Aorta (tissue), 5 donors: ENCODE measurements at regions not wholly inside any gene's neighbourhood (a gene's known extent, or its start where the extent isn't known, plus 50 kb on each side); places are given as distances from the start of the nearest gene placed in this dataset.
A peak's percentile ranks its signal among the peaks of the same experiment; 100 is the strongest.

ENCODE experiments used
- ATAC-seq: fragments of 200-7000 bp; cut with Tn5 transposase; one replicate; pipeline ENCODE4 v1.9.1; 2022; ENCODE audit warnings: moderate library complexity; ENCODE audit not compliant: low FRiP score
- DNase-seq, 2 donors: peaks; one replicate each; pipeline ENCODE4 v3.0.0-alpha.2; 2020
- H3K27ac ChIP-seq, 2 donors: one replicate each; pipeline ENCODE4 v1.5.1; 2013; ENCODE audit warnings: low read length in 2 of 2, mild to moderate bottlenecking in 2 of 2, moderate library complexity in 2 of 2, control low read depth in 1 of 2, inconsistent platforms in 1 of 2, low read depth in 1 of 2
- H3K27me3 ChIP-seq, 2 donors: one replicate each; pipeline ENCODE4 v1.6.1; 2013; ENCODE audit warnings: control low read depth in 1 of 2, low read length in 1 of 2, mild to moderate bottlenecking in 1 of 2, moderate library complexity in 1 of 2; ENCODE audit not compliant: insufficient read depth in 2 of 2, control insufficient read depth in 1 of 2
- H3K36me3 ChIP-seq, 2 donors: one replicate each; pipeline ENCODE4 v1.6.1; 2013; ENCODE audit warnings: control low read depth in 1 of 2, low read length in 1 of 2, mild to moderate bottlenecking in 1 of 2; ENCODE audit not compliant: insufficient read depth in 2 of 2, control insufficient read depth in 1 of 2
- H3K4me1 ChIP-seq, 2 donors: one replicate each; pipeline ENCODE4 v1.6.1; 2013; ENCODE audit warnings: low read length in 2 of 2, control low read depth in 1 of 2, mild to moderate bottlenecking in 1 of 2, moderate library complexity in 1 of 2; ENCODE audit not compliant: insufficient read depth in 2 of 2, control insufficient read depth in 1 of 2
- H3K4me3 ChIP-seq, 2 donors: one replicate each; pipeline ENCODE4 v1.5.1; 2013; ENCODE audit warnings: low read length in 2 of 2, control low read depth in 1 of 2, mild to moderate bottlenecking in 1 of 2
- H3K9me3 ChIP-seq: one replicate; pipeline ENCODE4 v1.6.1; 2013; ENCODE audit warnings: mild to moderate bottlenecking, low read length; ENCODE audit not compliant: control insufficient read depth
- WGBS, 2 donors: extraction: QIAGEN DNeasy Blood & Tissue Kit; methylation state at CpG; one replicate each; pipeline ENCODE4 v1.1.7; 2013; 5-methylcytosine and 5-hydroxymethylcytosine counted together
- intact Hi-C, 2 donors: fragments of 100-400 bp; cut with DNase I; formaldehyde crosslinking; loops; one replicate each; pipeline versions ENCODE4 v1.14.2 to v1.15.0; 2022
- donor health status: healthy with polysubstance abuse.
- donor health status: Bipolar disorder and iron deficiency.
- donor health status: DM: no; HTN: no; CAD: no.
- donor health status: DM: no; HTN: no; CAD: no.
- donor health status: DM: yes; HTN: yes; CAD: no.

DNA sequence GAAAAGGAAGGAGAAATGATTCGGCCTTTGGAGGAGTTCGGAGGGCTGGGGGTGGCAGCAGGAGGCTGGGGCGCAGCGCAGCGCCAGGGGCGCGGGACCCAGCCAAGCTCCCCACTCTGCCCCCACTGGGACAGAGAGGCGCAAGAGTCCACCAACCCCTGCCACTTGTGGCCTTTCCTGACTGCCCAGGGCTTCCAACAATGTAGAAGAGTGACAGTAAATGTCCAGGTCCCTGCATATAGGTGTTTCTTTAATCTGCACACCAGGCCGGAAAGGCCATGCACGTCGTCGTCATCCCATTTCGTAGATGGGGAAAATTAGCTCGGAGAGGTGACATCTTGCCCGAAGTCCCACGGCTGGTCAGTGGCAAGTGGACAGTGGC is 96.6 kb downstream of the INHBB start:
- H3K4me1 ChIP-seq, result no peaks in the 10 kb centered on the region
- peak overlapping the region in 1 of 2 donors; percentile 17 for H3K4me3 ChIP-seq
- ATAC-seq, result no peak
- no peaks in the 10 kb centered on the region for H3K36me3 ChIP-seq
- no peaks in the 10 kb centered on the region for H3K27me3 ChIP-seq
- DNase-seq, result no peak
- intact Hi-C loops, result loop anchor here in 1 of 2 donors (10.0 kb wide), 1 partner anchor 98 kb away; the partner anchor contains the start of gene INHBB
- no peaks in the 10 kb centered on the region for H3K9me3 ChIP-seq
- H3K27ac ChIP-seq, result no peak overlapping the region
- WGBS, 2 donors, result 2% methylated on average over 16 of the region's 16 CpGs

DNA sequence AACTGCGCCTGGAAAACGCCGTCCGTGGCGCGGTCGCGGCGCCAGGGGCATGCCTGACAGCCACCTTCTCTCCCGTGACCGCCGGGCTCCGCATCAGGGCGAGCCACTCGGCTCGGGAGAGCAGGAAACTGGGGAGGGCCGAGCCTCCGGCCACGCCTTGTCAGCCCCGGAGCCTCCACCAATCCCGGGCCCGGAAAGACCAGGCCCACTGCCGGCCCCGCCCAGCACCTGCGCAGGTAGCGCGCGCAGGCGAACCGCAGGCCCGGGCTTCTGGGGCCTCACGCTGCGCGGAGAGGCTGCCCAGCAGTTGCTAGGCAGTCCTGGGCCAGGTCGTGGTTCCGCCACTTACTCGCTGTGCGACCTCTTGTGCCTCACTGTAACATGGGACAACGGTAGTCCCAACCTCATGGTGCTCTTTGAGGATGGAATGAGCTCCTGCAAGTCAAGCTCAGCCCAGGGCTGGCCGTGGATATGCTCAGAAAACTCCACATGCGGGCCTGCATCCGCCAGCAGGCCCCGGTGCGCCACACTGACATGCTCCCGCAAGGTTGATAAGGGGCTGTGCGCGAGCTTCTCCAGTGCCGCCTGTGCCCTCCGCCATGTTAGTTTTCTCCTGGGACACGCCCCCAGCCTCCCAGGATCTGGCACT is 97.1 kb downstream of the INHBB start:
- ATAC-seq (peak; percentile 50), DNase-seq (peak in 1 of 2 donors; percentile 77)
- WGBS, 2 donors, result 15 to 18% methylated on average over 46 to 50 of the region's 50 CpGs
- no peak overlapping the region for H3K4me3 ChIP-seq
- no peaks in the 10 kb centered on the region for H3K27me3 ChIP-seq
- no peaks in the 10 kb centered on the region for H3K4me1 ChIP-seq
- no peaks in the 10 kb centered on the region for H3K36me3 ChIP-seq
- intact Hi-C loops, result loop anchor here in 1 of 2 donors (10.0 kb wide), 1 partner anchor 98 kb away; the partner anchor contains the start of gene INHBB
- H3K9me3 ChIP-seq, result no peaks in the 10 kb centered on the region
- no peak overlapping the region for H3K27ac ChIP-seq

DNA sequence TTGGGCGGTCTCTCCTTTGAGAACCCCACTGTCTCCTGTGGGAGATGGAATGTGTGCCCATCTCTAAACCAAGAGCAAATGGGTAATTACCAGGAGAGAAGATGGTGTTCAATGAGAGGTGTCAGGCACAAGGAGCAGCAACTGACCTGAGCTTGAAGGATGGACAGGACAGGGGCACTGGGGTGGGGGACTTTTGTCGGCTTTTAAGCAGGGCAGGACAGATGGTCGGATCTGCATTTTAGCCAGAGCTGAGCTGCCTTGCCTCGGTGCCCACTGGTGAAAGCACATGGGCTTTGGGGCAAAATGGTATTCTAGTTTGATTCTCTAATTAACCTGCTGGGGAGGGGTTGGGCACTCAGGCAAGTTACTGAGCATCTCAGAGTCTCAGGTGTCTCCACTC is 98.0 kb downstream of the INHBB start:
- WGBS, 2 donors, result 75 to 84% methylated on average over 4 of the region's 4 CpGs
- intact Hi-C loops, result loop anchor here in 1 of 2 donors (10.0 kb wide), 1 partner anchor 99 kb away; the partner anchor contains the start of gene INHBB
- no peak for DNase-seq
- Histone ChIP-seq H3K27me3 (no peaks in the 10 kb centered on the region), H3K9me3 (no peaks in the 10 kb centered on the region), H3K36me3 (no peaks in the 10 kb centered on the region), H3K4me1 (no peaks in the 10 kb centered on the region), H3K27ac (no peak overlapping the region), H3K4me3 (no peak overlapping the region)
- ATAC-seq, result no peak

DNA sequence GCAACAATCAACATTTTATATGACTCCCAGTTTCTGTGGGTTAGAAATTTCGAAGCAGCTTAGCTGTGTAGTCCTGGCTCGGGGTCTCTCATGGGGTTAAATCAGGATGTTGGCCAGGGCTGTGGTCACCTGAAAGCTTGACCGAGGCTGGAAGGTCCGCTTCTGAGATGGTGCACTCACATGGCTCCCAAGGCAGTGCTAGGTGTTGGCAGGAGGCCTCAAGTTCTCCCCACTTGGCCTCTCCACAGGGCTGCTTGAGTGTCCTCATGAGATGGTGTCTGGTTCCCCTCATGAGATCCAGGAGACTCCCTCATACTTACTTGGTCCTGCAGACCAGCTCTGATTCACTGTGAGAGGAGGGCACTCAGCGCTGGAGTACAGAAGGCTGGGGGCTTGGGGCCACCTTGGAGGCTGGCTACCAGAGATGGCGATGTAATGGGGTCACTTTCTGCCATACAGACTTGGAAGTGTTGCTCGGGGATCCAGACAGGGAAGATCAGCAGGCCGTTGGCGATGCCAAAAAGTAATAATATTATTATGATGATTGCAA is 98.8 kb downstream of the INHBB start:
- Histone ChIP-seq H3K27me3 (no peaks in the 10 kb centered on the region), H3K4me1 (no peaks in the 10 kb centered on the region), H3K4me3 (no peak overlapping the region), H3K36me3 (no peaks in the 10 kb centered on the region), H3K27ac (no peak overlapping the region), H3K9me3 (no peaks in the 10 kb centered on the region)
- ATAC-seq (no peak), DNase-seq (no peak)
- intact Hi-C loops, result loop anchor here in 1 of 2 donors (10.0 kb wide), 1 partner anchor 100 kb away; the partner anchor contains the start of gene INHBB
- WGBS, 2 donors, result 96 to 97% methylated on average over 9 of the region's 9 CpGs

DNA sequence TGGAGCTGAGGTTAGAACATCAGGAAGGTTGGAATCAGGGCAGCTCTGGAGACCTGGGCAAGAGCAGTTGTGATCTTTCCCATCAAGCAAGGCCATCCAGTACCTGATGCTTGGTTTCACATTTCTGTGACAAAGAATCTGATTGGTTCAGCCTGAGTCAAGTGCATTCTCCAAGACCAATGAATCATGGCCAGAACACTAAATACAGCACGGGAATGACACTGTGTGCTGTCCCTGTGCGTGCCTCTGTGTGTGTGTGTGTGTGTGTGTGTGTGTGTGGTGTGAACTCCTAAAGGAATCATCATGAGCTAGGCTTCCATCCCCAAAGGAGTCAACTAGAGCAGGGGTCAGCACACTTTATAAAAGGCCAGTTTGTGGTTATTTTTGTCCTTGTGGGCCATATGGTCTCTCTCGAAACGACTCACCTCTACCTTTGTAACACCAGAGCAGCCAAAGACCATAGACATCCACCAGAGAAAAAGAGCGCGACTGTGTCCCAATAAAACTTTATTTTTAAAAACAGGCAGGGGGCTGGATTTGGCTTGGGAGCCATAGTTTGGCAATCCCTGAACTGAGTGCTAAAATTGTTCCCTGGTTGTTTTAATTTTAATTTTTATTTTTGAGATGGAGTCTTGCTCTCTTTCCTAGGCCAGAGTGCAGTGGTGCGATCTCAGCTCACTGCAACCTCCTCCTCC is 99.7 kb downstream of the INHBB start:
- Histone ChIP-seq H3K4me3 (no peak overlapping the region), H3K27ac (no peak overlapping the region), H3K4me1 (no peaks in the 10 kb centered on the region), H3K9me3 (no peaks in the 10 kb centered on the region), H3K27me3 (no peaks in the 10 kb centered on the region), H3K36me3 (no peaks in the 10 kb centered on the region)
- intact Hi-C loops, result loop anchor here in 1 of 2 donors (10.0 kb wide), 1 partner anchor 101 kb away; the partner anchor contains the start of gene INHBB
- ATAC-seq, result no peak
- 94 to 95% methylated on average over 7 of the region's 7 CpGs for WGBS, 2 donors
- DNase-seq, result no peak

DNA sequence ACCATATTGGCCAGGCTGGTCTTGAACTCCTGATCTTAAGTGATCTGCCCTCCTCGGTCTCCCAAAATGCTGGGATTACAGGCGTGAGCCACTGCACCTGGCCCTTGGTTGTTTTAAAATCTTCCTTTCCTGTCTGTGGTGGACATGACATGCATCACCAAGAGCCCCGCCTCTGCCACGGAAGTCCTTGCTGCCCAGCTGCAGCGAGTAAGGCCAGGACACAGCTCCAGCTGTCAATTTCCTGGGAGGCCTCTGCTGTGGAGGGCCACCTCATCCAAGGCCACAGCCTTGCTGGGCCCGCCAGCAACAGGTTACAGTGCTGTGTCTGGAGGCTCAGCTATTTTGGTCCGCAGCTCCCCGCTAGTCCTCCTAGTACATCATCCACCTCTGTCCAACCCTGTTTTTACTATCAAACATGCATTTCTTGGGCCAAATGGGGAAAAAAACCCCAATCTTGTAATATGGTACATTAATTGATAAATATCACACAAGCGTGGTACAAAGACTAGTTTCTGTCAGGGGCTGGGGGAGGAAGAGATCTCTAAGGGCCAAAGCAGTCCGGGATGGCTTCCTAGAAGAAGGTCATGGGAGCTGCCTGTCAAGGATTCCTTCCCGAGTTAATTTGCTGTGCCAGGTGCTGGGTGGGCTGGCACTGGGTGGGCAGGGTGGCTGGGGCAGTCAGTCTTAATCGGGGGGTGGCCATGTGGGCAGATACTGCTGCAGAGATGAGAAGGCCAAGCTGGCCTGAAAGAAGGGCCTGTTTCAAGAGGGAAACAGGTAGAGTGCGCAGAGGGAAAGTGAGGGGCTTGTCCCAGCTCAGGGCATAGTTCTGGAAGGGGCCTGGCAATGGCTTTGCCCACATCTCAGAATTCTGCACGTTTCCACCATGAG is 100.5 kb downstream of the INHBB start:
- intact Hi-C loops, result loop anchor here in 1 of 2 donors (10.0 kb wide), 1 partner anchor 102 kb away; the partner anchor contains the start of gene INHBB
- Histone ChIP-seq H3K4me1 (no peaks in the 10 kb centered on the region), H3K9me3 (no peaks in the 10 kb centered on the region), H3K27ac (no peak overlapping the region), H3K36me3 (no peaks in the 10 kb centered on the region), H3K27me3 (no peaks in the 10 kb centered on the region), H3K4me3 (no peak overlapping the region)
- no peak for DNase-seq
- 92 to 96% methylated on average over 14 of the region's 14 CpGs for WGBS, 2 donors
- ATAC-seq, result no peak

DNA sequence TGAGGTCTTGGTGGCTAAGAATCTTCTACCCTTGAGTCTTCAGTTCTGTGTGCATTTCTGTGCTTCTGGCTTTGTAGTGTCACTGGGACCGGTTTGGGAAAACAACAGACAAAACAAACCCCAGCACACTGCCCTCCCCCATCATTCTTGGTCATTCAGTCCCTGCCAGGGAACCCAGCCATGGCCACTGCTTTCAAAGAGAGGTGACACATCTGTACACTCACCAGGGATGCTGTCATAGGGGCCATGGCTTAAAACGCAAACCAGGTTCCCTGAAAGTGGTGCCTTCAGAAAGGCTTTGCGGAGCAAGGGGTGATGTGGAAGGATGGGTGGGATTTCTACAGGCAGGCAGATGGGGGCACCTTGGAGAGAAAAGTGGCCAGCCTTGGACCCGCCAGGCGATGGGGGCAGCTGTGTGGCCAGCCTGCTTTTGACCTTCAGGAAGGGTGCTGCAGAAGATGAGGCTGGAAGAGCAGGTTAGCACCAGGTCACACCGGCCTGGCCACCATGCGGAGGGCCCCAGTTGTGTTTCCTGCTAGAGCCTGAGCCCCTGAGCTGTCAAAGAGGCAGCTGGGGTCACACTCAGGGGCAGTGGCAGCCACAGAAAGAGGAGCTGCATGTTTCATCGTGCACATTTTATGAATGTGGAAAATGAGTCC is 101.3 kb downstream of the INHBB start:
- ATAC-seq, result no peak
- no peaks in the 10 kb centered on the region for H3K9me3 ChIP-seq

DNA sequence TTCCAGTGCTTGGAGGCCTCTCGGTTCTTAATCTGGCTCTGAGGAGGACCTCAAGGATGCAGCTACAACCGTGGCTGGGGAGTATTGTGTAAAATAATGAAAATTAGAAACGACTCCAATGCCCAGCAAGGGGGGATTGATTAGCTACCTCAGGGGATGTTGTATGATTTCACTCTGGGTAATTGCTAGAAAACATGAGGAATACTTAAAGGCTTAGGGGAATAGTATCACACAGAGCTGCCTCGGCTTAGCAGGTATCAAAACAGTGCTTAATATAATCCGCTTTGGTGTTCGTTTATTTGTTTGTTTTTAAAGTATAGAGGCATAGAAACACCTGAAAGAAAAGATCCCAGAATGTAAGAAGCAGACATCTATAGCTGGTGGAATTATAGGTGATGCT is 102.5 kb downstream of the INHBB start:
- no peaks in the 10 kb centered on the region for H3K9me3 ChIP-seq
- no peak overlapping the region for H3K27ac ChIP-seq
- intact Hi-C loops, result loop anchor here in 1 of 2 donors (10.0 kb wide), 1 partner anchor 104 kb away; the partner anchor contains the start of gene INHBB
- 92 to 95% methylated on average over 6 of the region's 6 CpGs for WGBS, 2 donors
- no peaks in the 10 kb centered on the region for H3K4me1 ChIP-seq
- H3K36me3 ChIP-seq, result no peaks in the 10 kb centered on the region
- no peak overlapping the region for H3K4me3 ChIP-seq
- ATAC-seq (no peak), DNase-seq (no peak)
- H3K27me3 ChIP-seq, result no peaks in the 10 kb centered on the region

More for the DNA sequence above, 101.3 kb downstream of the INHBB start:
- Histone ChIP-seq H3K27ac (no peak overlapping the region), H3K36me3 (no peaks in the 10 kb centered on the region), H3K4me1 (no peaks in the 10 kb centered on the region), H3K4me3 (no peak overlapping the region), H3K27me3 (no peaks in the 10 kb centered on the region)
- 91 to 92% methylated on average over 8 of the region's 8 CpGs for WGBS, 2 donors
- intact Hi-C loops, result loop anchor here in 1 of 2 donors (10.0 kb wide), 1 partner anchor 102 kb away; the partner anchor contains the start of gene INHBB
- no peak for DNase-seq
